K562 (cell line): ENCODE measurements at regions not wholly inside any gene's neighbourhood (a gene's known extent, or its start where the extent isn't known, plus 50 kb on each side); places are given as distances from the start of the nearest gene placed in this dataset.

Experiments used
- C11orf30 ChIP-seq: fragments of 450-650 bp; IDR thresholded peaks from 2 replicates; pipeline ENCODE4 v1.6.1; 2016; ENCODE audit warnings: low read depth, mild to moderate bottlenecking
- CREM ChIP-seq: IDR thresholded peaks from 2 replicates; pipeline ENCODE4 v1.6.1; 2014; ENCODE audit warnings: antibody characterized with exemption, low read depth
- FOSL1 ChIP-seq: fragments of 200-800 bp; sonication (Bioruptor generic); conservative IDR thresholded peaks from 2 replicates; pipeline ENCODE4 v1.6.1; 2016; ENCODE audit warnings: missing genetic modification characterization, missing compliant biosample characterization
- JUN ChIP-seq, 2 experiments: sonication (generic) in 1 of 2; formaldehyde crosslinking in 1 of 2; IDR thresholded peaks; 2 replicates each; pipeline versions ENCODE4 v1.6.1 to v1.8.0; 2012 to 2022; ENCODE audit warnings: borderline replicate concordance in 2 of 2, mild to moderate bottlenecking in 2 of 2, improper control_type of control experiment in 1 of 2, low read depth in 1 of 2, low read length in 1 of 2, missing genetic modification reagents in 1 of 2
- MYBL2 ChIP-seq, 2 experiments: fragments of 450-650 bp in 1 of 2; sonication (generic) in 1 of 2; formaldehyde crosslinking in 1 of 2; IDR thresholded peaks; 2 replicates each; pipeline versions ENCODE4 v1.6.1 to v1.8.1; 2017 to 2022; ENCODE audit warnings: borderline replicate concordance in 1 of 2, inconsistent platforms in 1 of 2, low read depth in 1 of 2, mild to moderate bottlenecking in 1 of 2, missing genetic modification reagents in 1 of 2, moderate library complexity in 1 of 2
- PHB ChIP-seq: fragments of 250-450 bp; sonication (Bioruptor Pico); IDR thresholded peaks from 2 replicates; pipeline ENCODE4 v1.5.0; 2021
- SMARCE1 ChIP-seq: fragments of 450-650 bp; IDR thresholded peaks from 2 replicates; pipeline ENCODE4 v1.7.1; 2016; ENCODE audit warnings: mild to moderate bottlenecking
- SMC3 ChIP-seq: conservative IDR thresholded peaks from 2 replicates; pipeline ENCODE4 v1.6.1; 2011; ENCODE audit warnings: low read depth, low read length, improper control_type of control experiment; ENCODE audit not compliant: insufficient read depth
- TOE1 ChIP-seq, 2 experiments: fragments of 450-650 bp in 1 of 2; sonication (generic) in 1 of 2; formaldehyde crosslinking in 1 of 2; IDR thresholded peaks; 2 replicates each; pipeline versions ENCODE4 v1.7.1 to v1.8.0; 2016 to 2022; ENCODE audit warnings: borderline replicate concordance in 2 of 2, mild to moderate bottlenecking in 2 of 2, antibody characterized with exemption in 1 of 2, inconsistent platforms in 1 of 2, low read depth in 1 of 2, missing genetic modification reagents in 1 of 2, moderate library complexity in 1 of 2
- ZNF197 ChIP-seq: fragments of 200-800 bp; sonication (Bioruptor generic); IDR thresholded peaks from 2 replicates; pipeline ENCODE4 v1.6.1; 2016; ENCODE audit warnings: low read depth, missing genetic modification characterization, missing compliant biosample characterization
- TF ChIP-seq, protein P1 (sequence below), 2 experiments: fragments of 450-650 bp; formaldehyde crosslinking in 1 of 2; IDR thresholded peaks; 2 replicates each; pipeline versions ENCODE4 v1.4.0 to v1.6.1; 2014 to 2020; ENCODE audit warnings: mild to moderate bottlenecking in 2 of 2, borderline replicate concordance in 1 of 2, low read depth in 1 of 2
- TF ChIP-seq, protein P2 (sequence below): fragments of 200-800 bp; sonication (Bioruptor generic); IDR thresholded peaks from 2 replicates; pipeline ENCODE4 v1.6.1; 2017; ENCODE audit warnings: missing genetic modification characterization, missing compliant biosample characterization
- TF ChIP-seq, protein P3 (sequence below): sonication (generic); formaldehyde crosslinking; IDR thresholded peaks from 2 replicates; pipeline ENCODE4 v1.8.1; 2023; ENCODE audit warnings: mild to moderate bottlenecking, missing genetic modification reagents

DNA sequence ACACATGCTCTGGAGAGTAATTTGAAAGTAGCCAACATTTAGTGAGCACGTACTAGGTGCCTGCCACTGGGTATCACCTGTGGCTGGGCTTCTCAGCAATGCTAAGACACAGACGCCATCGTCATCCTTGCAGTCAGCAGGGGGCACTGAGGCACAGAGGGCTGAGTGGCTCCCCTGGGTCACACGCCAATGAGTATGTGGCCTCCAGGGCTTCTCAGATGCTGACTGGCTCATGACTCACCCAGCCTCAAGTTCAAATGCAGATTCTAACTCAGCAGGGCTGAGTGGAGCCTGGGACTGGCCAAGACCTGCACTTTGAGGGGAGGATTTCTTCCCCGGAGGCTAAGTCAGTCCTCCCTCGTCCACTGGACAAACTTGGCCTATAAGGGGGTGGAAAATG is 115.1 kb upstream of the CACNA1A start (continued):
- TF ChIP-seq, protein P1, sequence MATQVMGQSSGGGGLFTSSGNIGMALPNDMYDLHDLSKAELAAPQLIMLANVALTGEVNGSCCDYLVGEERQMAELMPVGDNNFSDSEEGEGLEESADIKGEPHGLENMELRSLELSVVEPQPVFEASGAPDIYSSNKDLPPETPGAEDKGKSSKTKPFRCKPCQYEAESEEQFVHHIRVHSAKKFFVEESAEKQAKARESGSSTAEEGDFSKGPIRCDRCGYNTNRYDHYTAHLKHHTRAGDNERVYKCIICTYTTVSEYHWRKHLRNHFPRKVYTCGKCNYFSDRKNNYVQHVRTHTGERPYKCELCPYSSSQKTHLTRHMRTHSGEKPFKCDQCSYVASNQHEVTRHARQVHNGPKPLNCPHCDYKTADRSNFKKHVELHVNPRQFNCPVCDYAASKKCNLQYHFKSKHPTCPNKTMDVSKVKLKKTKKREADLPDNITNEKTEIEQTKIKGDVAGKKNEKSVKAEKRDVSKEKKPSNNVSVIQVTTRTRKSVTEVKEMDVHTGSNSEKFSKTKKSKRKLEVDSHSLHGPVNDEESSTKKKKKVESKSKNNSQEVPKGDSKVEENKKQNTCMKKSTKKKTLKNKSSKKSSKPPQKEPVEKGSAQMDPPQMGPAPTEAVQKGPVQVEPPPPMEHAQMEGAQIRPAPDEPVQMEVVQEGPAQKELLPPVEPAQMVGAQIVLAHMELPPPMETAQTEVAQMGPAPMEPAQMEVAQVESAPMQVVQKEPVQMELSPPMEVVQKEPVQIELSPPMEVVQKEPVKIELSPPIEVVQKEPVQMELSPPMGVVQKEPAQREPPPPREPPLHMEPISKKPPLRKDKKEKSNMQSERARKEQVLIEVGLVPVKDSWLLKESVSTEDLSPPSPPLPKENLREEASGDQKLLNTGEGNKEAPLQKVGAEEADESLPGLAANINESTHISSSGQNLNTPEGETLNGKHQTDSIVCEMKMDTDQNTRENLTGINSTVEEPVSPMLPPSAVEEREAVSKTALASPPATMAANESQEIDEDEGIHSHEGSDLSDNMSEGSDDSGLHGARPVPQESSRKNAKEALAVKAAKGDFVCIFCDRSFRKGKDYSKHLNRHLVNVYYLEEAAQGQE (IDR thresholded peaks at IDR 0.05; ENCODE audit: borderline replicate concordance) = peak; percentile 60; the same call in 1 of the 2 replicates
- TF ChIP-seq, protein P1 (CRISPR knock-in tag; IDR thresholded peaks at IDR 0.05; ENCODE audit: low read depth) = no peak
- TF ChIP-seq SMC3 (no peak), MYBL2 (IDR thresholded peaks at IDR 0.05; ENCODE audit: low read depth) (no peak), MYBL2 (CRISPR knock-in tag; IDR thresholded peaks at IDR 0.05; ENCODE audit: borderline replicate concordance) (no peak), FOSL1 (peak; percentile 93), PHB (CRISPR knock-in tag) (no peak), TOE1 (IDR thresholded peaks at IDR 0.05; ENCODE audit: borderline replicate concordance) (0 out of 2 replicates have a peak, but pooled peaks have one; percentile 23), TOE1 (CRISPR knock-in tag; IDR thresholded peaks at IDR 0.05; ENCODE audit: borderline replicate concordance, low read depth) (no peak), JUN (IDR thresholded peaks at IDR 0.05; ENCODE audit: borderline replicate concordance, low read depth, low read length) (peak; percentile 64), JUN (CRISPR knock-in tag; IDR thresholded peaks at IDR 0.05; ENCODE audit: borderline replicate concordance) (no peak), C11orf30 (no peak), SMARCE1 (no peak), ZNF197 (CRISPR knock-in tag) (no peak), CREM (peak; percentile 32; the same call in 1 of the 2 replicates)
- TF ChIP-seq, protein P2, sequence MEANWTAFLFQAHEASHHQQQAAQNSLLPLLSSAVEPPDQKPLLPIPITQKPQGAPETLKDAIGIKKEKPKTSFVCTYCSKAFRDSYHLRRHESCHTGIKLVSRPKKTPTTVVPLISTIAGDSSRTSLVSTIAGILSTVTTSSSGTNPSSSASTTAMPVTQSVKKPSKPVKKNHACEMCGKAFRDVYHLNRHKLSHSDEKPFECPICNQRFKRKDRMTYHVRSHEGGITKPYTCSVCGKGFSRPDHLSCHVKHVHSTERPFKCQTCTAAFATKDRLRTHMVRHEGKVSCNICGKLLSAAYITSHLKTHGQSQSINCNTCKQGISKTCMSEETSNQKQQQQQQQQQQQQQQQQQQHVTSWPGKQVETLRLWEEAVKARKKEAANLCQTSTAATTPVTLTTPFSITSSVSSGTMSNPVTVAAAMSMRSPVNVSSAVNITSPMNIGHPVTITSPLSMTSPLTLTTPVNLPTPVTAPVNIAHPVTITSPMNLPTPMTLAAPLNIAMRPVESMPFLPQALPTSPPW (CRISPR knock-in tag) = no peak
- TF ChIP-seq, protein P3, sequence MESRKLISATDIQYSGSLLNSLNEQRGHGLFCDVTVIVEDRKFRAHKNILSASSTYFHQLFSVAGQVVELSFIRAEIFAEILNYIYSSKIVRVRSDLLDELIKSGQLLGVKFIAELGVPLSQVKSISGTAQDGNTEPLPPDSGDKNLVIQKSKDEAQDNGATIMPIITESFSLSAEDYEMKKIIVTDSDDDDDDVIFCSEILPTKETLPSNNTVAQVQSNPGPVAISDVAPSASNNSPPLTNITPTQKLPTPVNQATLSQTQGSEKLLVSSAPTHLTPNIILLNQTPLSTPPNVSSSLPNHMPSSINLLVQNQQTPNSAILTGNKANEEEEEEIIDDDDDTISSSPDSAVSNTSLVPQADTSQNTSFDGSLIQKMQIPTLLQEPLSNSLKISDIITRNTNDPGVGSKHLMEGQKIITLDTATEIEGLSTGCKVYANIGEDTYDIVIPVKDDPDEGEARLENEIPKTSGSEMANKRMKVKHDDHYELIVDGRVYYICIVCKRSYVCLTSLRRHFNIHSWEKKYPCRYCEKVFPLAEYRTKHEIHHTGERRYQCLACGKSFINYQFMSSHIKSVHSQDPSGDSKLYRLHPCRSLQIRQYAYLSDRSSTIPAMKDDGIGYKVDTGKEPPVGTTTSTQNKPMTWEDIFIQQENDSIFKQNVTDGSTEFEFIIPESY = no peak
